ENCODE measurements at regions not wholly inside any gene's neighbourhood (a gene's known extent, or its start where the extent isn't known, plus 50 kb on each side); places are given as distances from the start of the nearest gene placed in this dataset.
"Not testable (repeated sequence)": the region's sequence is repeated elsewhere in the genome, so short reads cannot be mapped to it uniquely, and the experiment has no call there.

DNA sequence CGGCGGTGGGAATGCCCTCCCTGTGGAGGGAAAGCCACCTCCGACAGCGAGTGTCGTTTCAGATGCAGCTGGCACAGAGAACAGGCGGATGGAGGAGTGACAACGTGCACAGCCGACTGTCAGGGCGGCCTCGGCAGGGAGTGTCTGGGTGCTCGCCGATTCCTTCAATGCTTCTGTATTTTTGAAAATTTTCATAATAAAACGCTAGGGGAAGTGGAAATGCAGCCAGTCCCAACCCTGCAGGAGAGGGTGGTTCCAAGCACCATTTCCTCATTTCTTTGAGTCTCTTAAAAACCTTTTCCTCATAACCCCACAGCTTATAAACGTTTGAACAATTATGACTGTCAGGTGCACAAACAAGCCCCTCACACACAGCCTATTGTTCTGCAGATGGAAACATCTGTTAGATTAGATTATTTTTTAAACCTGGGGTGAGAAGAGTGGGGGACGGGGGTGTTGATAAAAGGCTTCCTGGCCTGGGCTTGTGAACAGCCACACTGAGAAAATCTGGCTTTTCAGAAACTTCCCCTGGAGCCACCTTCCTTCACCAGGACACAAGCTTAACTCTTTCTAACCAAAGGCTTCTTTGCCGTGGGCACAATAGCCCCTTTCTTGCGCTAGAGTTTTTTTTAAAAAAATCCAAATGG lies 228.9 kb downstream of the ANKRD60 start:
- no peak for DNase-seq (ENCODE audit: low read depth)

DNA sequence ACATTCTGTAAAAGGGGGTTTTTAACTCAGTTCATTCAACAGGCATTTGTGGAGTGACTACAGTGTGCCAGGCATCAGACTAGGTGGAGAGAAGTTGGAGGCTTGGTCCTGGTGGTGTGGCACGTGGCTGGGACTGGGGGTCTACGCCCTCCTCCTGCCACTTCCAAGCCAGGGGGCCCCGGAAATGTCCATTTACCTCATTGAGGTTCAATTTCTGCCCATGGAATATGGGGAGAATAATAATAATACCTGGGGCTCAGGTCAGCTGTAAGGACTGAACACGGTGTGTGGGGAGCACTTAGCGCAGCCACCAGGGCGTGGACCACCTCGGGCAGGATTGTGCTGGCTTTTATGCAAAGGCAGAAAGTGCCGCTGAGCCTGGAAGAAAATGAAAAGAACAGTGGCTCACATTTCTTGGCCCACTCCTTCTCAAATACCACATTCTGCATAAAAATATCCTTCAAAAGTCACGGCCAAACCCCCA lies 229.4 kb downstream of the ANKRD60 start:
- DNase-seq (ENCODE audit: low read depth) = no peak

DNA sequence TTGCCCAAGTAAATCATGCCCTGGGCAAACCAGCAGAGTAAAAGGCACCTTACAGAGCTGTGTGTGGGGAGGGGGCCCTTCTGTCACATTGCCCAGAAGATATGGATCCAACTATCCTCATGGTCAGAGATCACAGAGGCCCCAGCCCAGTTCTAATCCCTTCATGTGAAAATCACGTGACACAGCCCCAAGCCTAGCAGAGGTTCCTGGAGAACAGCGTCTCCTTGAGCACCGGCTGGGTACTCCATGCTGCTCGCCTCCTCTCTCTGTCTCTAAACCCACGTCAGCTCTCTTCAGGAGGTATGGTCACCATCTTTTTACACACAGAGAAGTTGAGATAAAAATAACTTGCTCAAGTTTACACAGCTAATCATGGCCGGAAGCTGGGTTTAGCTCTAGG lies 230.2 kb downstream of the ANKRD60 start:
- no peak for DNase-seq (ENCODE audit: low read depth)

DNA sequence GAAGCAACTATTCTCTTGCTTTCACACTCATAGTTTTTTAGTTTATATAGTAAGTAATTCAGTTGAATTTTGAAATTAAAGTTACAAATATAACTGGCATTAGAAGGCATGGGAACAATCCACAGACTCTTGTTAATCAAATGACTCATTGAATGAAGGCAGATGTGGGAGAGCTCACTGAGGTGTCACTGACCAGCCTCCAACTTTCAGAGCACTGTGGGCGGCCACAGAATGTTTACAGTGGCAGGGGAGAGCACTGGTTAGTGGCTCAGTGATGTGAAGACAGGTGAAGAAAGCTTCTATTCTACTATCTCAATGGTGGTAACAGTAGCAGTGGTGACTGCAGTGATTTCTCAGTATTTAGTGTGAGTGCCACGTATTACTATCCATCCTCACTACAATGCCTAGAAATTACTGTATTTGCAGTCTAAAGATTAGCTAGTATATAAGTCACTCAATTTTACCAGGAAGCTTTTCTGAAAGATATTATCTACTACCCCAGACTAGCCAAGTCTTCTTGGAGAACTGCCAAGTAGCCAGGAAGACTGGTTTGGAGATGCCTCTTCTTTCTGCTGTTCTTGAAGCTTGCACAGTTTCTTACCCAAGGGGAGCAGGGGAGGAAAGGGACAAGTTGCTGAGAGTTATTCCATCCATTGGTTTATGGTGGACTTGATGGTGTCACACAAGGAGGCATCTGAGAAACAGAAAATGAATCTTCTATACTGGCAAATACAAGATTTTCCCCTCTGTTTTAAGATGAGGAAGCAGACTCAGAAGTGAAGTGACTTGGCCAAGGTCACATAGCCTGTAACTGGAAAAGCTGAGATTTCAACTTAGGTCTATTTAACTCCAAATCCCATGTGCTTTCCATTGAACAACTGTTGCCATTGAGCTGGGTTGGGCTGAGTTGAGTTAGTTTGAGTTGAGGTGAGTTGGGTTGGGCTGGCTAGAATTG lies 231.2 kb downstream of the ANKRD60 start:
- DNase-seq (ENCODE audit: low read depth) = peak; percentile 33

DNA sequence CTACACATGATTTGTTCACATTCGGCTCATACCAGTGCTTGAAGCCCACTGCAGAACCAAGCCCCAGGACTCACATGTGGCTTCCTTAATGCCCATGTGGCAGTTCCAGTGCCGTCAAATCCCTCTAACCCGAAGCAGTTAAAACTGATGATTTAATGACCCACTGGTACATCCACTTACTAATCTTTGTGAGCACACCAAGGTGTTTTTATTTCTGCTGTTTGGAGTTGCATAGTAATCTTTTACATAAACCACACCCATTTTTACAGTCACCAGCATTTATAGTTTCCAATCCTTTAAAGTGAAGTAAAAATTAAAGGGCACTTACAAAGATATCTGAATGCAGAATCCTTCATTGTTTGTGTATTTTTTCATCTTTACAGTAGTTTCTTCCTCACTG lies 232.0 kb downstream of the ANKRD60 start:
- no peak for DNase-seq (ENCODE audit: low read depth)

DNA sequence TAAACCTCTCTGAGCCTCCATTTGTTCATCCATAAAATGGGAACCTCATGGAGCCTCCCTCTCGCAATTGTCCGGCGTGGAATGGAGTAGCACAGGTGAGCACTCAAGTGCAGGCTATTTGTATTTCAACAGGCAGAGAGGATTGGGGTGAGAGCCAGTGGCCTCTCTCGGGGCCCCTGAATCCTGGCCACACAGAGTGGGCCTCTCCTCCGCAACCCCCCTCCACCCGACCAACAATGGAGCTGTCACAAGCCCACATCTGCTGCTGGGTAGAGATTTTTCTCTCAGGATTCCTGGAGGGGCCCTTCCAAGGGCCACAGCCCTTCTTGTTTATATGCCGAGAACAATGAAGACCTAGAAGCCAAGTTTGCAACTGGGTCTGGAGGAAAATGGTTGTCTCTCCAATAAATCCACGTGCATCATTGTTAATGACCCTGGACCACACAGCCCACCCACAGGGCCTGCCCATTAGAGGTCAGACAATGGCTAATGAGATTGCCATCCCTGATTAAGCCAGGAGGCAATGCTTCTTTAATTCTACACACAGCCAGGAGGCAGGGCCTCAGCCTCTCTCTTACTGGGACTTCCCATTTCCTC lies 233.0 kb downstream of the ANKRD60 start:
- DNase-seq (ENCODE audit: low read depth) = no peak

DNA sequence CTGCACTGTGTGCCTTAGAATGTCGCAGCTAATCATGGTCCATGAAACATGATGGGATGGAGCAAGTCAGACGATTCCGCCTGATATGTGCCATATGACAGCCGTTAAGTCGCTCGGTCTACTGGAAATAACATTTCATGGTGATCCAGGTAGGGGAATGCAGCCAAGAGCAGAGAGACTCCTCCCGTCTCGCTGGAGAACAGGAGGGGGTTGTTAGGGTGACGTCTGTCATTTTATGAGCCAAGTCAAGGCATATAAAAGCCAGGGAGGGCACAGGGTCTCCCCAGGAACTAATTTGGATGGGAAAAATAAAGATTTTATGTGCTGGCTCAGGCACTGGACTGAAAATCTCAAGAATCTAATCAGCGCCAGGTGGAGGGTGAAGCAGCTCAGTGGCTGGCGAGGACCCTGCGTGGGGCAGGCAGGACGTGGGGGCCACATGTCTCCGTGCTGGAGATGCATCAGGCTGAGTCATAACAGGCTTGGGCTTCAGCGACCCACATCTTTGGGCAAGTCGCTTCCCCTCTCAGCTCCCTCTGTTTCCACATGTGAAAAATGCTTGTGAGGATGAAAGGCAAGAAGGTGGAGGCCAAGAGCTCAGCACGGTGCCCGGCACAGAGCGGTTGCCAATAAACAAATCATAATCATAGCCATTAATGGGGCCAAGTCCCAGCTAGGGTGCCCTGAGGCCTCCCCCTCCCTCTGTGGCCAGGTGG lies 234.6 kb downstream of the ANKRD60 start:
- DNase-seq (ENCODE audit: low read depth) = no peak

DNA sequence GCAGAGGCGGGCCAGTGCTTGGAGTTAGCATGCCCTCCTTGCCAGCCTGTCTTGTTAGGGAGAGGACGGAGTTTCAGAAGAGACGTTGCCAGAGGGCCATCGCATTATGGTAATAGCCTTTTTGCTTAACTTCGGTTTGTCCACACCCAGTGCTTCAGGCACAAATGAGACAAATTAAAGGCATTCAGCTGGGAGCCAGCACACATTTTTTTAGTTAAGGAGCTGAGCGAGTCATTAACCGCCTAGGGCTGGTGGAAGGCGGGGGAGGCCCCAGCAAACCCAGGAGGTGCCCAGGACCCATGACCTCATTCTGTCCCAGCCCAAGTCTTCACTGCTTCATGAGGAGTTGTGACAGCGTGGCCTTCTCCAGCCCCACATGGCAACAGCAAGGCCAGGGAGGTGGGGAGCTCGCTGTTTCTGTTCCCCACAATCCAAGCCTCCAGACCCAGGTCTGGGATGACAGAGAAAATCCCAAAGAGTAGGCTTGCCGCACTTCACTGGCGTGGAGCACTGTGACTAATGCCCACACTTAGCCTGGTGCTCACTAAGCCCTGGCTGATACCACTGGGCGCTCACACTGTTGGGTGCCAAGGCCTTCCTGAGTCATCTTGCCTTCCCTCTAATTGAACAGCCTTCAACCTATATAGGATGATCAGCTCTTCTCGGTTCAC lies 237.1 kb downstream of the ANKRD60 start:
- DNase-seq (ENCODE audit: low read depth) = peak; percentile 58

DNA sequence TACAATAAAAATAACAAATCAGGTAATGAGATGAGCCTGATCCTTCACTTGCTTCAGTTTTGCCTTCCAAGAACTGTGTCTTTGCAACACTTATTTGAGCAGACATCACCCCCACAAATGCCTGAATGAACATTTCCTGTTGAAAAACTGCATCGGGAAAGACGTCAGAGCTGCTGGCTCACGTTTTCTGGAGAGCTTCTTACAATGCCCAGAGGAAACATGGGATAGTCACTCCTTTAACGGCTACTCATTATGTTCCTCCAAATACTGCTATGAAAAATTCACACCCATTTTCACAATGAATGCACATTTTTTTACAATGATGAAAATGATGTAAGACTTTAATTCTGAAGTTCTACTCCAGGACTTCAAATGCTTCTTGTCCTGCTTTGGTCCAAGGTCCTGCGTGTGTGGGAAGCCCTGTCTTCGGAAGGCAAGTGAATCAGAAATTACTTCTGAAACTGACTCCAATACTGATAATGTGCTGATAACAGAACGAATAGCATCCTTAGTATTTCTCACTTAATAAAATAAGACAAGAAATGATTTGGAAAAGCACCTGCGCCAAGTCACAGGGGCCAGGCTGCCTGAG lies 238.0 kb downstream of the ANKRD60 start:
- DNase-seq (ENCODE audit: low read depth) = peak; percentile 55

DNA sequence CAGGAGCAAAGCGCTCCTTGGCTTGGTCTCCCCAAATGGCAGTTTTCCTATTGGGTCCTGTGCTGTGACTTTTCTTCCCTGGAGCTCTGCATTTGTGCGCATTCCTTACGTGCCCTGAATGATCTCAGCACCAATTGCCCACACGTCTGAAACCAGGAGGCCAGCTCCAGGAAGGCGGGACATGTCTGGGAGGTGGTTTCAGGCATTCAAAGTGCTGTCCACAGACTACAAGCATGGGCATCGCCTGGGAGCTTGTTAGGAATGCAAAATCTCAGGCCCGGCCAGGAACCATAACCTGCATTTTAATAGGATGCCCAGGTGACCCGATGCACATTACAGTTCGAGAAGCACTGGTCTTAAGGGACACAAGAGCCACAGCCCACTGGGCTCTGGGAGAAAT lies 239.6 kb downstream of the ANKRD60 start:
- no peak for DNase-seq (ENCODE audit: low read depth)

DNA sequence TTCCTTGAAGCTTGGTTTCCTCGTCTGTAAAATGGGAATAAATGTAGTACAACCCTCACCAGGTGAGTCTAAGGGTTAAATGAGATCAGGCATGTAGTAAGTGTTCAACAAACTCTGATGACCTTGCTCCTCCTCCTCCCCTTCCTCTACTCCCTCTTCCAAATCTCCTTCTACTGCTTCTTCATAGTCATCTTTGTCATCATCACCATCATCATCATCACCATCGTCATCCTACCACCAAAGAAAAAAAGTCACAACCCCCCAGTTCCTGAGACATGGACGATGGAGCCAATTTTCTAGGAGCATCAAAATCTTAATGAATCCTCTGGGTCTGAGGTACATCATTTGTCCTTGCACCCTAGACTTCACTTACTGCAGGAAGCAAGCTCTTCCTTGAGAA lies 240.0 kb downstream of the ANKRD60 start:
- no peak for DNase-seq (ENCODE audit: low read depth)

DNA sequence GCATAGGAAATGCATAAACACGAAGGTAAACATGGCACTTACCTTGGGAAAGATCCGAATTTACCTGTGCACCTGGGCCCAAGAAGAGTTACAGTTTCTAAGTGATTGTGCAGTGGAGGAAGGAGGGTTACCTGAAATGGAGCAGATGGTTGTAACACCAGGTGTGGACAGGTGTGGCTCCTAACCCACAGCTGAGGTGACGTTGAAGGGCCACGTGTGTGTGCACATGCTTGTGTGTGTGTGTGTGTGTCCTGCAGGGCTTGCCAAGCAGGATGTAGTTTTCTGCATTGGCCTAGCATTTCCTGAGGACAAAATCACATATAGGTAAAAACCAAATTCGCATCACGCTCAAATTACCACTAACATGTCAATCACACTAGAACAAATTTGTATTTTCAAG lies 240.8 kb downstream of the ANKRD60 start:
- no peak for DNase-seq (ENCODE audit: low read depth)

DNA sequence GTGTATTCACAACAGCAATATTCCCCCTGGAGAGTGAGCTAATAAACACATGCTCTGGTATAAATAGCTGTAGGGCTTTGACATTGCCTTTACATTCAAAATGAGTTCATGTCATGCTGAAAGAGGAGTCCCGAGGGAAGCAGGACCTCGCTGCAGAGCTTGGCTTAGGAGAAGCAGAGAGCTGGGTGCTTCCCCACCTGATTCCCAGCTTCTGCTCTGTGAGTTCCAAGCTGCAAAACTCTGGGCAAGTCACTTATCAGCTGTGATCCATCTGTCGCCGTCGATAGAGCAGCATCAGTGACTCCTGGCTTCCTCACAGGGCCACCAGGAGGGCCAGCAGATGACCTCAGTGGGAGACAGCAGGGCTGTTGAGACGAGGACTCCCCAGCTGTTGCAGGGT lies 241.8 kb downstream of the ANKRD60 start:
- DNase-seq (ENCODE audit: low read depth) = no peak

DNA sequence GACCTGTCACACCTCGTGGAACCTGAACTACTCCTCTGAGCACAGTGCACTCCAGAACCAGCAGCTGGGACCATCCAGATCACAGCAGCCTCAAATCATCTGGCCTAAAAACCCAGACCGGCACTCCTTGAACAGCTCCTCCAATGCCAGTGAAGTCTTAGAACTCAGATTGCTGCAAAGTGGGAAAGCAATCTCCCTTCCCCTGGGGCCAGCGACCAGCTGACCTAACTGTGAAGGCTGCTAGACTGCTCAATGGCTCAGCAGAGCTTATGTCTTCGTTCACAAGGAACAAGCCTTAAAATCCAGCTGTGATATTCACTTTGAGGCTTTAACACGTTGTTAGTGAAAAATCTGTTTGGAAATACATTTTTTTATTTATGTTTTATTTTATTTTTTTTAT lies 243.2 kb downstream of the ANKRD60 start:
- no peak for DNase-seq (ENCODE audit: low read depth)

DNA sequence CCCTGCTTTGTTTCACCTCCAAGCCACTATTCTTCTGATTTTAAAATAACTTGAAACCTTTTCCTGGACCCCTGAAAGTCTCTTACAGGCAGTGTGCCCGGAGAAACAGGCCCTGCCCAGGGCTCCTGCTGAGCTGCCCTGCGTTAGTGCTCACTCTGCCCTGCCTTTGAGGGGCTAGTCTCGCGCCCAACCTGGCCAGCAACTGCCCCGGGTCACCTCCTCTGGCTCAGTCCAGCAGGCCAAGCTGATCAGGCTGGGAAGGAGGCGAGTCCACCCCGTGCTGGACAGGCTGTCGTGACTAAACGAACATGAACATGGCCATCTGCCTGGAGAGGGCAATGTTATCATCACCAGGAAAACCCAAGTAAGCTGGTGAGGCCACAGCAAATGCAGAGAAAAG lies 245.4 kb downstream of the ANKRD60 start:
- DNase-seq (ENCODE audit: low read depth) = no peak

DNA sequence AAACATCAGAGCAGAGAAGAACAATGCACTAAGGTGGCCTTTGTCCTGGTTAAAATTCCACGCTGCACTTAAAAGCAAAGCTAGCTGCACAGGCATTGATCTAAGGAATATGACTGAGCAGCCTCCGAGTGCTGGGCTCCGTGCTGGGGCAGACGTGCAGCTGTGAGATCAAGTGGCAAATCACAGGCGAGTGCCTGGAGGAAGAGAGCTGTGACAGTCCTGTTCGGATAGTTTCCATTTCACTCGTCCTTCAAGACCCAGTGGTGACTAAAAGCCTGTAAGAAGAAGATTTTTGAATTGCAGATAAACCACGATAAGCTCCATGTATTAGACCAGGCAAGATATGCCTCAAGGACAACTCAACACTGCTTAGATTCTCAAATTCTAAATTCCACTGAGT lies 247.9 kb downstream of the ANKRD60 start:
- DNase-seq (ENCODE audit: low read depth) = no peak

DNA sequence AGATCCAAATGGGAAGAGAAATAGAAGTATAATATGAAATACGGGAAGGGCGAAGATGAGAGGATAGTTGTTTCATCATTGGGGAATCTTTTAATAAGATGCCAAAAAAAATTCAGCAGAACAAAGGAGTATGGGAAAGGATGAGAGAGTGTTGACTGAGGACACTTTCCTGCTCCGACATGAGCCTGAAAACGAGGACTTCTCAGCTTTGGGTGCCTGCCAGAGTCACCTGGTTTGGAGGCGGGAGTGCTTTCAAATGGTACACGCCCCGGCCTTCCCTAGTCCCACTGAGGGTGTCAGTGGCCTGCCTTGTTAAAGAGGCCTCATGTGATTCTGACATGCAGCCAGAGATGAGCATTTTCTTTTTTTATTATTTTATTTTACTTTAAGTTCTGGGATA lies 250.9 kb downstream of the ANKRD60 start:
- no peak for DNase-seq (ENCODE audit: low read depth)

DNA sequence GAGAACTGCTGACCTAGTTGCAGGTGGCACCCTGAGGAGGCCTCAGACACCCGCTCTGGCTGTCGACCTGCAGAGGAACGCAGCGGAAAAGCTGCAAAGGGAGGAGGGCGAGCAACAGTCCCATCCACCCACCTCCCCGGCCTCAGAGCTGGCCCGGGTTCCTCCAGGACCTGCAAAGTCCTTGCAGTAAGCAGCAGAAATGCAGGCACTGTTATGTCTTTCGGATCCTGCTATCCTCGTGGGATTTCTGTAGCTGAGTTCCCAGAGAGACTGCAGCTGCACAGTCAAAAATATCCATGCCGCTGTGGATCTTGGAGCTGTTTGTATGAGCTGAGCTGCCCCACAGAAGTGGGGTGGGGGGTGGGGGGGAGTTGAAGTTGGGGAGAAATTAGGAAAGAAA lies 251.3 kb downstream of the ANKRD60 start:
- DNase-seq (ENCODE audit: low read depth) = no peak

DNA sequence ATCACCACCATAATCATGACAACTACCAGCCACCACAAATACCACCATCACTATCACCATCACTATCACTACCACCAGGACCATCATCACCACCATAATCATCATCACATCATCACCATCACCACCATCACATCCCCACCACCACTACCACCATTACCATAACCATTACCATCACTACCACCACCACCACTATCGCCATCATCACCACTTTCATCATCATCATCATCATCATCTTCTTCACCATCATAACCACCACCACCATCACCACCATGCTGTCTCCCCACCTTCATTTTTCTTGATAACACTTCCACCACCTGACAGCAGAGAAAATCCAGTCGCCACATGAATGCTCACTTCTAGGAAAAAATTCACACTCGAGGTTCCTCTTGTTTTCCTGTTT lies 253.6 kb downstream of the ANKRD60 start:
- no peak for DNase-seq (ENCODE audit: low read depth)

DNA sequence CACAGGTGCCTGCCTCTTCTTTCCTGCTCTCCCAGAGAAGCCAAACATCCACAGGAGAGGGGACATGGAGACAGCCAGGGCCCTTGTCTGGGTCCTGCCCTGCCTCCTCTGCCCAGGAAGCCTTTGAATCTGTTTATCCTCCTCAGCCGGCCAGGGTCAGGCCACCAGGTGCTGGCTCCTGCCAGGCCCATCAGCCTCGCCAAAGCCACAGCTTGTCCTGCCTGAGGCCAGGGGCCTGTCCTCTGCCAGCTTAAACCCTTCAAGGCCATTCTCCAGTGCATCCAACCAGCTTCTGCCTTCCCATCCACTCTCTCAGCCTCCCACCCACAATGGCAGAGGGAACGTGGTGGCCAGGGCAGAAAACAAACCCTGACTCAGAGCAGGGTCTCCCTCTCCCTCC lies 254.6 kb downstream of the ANKRD60 start:
- no peak for DNase-seq (ENCODE audit: low read depth)

DNA sequence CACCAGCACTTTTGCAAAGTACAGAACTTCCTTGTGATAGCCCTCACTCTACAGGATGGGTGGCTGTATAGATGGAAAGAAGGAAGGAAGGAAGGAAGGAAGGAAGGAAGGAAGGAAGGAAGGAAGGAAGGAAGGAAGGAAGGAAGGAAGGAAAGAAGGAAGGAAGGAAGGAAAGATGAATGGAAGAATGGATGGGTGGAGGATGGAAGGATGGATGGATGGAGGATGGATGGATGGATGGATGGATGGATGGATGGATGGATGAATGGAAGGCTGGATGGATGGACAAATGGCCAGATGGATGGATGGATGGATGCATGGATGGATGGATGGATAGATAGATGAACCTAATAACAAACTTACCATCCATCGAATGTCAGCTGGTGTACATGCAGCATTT lies 256.9 kb downstream of the ANKRD60 start:
- DNase-seq (ENCODE audit: low read depth) = not testable (repeated sequence)
